ENCODE measurements at regions not wholly inside any gene's neighbourhood (a gene's known extent, or its start where the extent isn't known, plus 50 kb on each side); places are given as distances from the start of the nearest gene placed in this dataset.

- no peak for DNase-seq (ENCODE audit: low spot score)
- in situ Hi-C loops (cut with MboI; ENCODE audit: low pct_unique_long_range_greater_than_20kb, low sequenced_read_pairs, unreplicated experiment): no loop called here
- no peak for TF ChIP-seq CTCF (IDR thresholded peaks at IDR 0.05; ENCODE audit: extremely low read depth, insufficient read depth, missing control alignments)
Observed at GRCh38 chr18:41724195-41724594, 230.8 kb upstream of the PIK3C3 start.

GRCh38 chr18:41721103-41721790, 233.8 kb upstream of the PIK3C3 start:
- in situ Hi-C loops (cut with MboI; ENCODE audit: low pct_unique_long_range_greater_than_20kb, low sequenced_read_pairs, unreplicated experiment): no loop called here
- no peak for TF ChIP-seq CTCF (IDR thresholded peaks at IDR 0.05; ENCODE audit: extremely low read depth, insufficient read depth, missing control alignments)
- no peak for DNase-seq (ENCODE audit: low spot score)

GRCh38 chr18:41720226-41720625, 234.8 kb upstream of the PIK3C3 start:
- no peak for TF ChIP-seq CTCF (IDR thresholded peaks at IDR 0.05; ENCODE audit: extremely low read depth, insufficient read depth, missing control alignments)
- in situ Hi-C loops (cut with MboI; ENCODE audit: low pct_unique_long_range_greater_than_20kb, low sequenced_read_pairs, unreplicated experiment): no loop called here
- DNase-seq (ENCODE audit: low spot score): no peak

- no peak for DNase-seq (ENCODE audit: low spot score)
- in situ Hi-C loops (cut with MboI; ENCODE audit: low pct_unique_long_range_greater_than_20kb, low sequenced_read_pairs, unreplicated experiment): no loop called here
- no peak for TF ChIP-seq CTCF (IDR thresholded peaks at IDR 0.05; ENCODE audit: extremely low read depth, insufficient read depth, missing control alignments)
Observed at GRCh38 chr18:41719808-41720207, 235.2 kb upstream of the PIK3C3 start.

- no peak for DNase-seq (ENCODE audit: low spot score)
- in situ Hi-C loops (cut with MboI; ENCODE audit: low pct_unique_long_range_greater_than_20kb, low sequenced_read_pairs, unreplicated experiment): no loop called here
- TF ChIP-seq CTCF (IDR thresholded peaks at IDR 0.05; ENCODE audit: extremely low read depth, insufficient read depth, missing control alignments): no peak
Observed at GRCh38 chr18:41714872-41715271, 240.2 kb upstream of the PIK3C3 start.

GRCh38 chr18:41713969-41714825, 240.8 kb upstream of the PIK3C3 start:
- DNase-seq (ENCODE audit: low spot score): no peak
- in situ Hi-C loops (cut with MboI; ENCODE audit: low pct_unique_long_range_greater_than_20kb, low sequenced_read_pairs, unreplicated experiment): no loop called here
- TF ChIP-seq CTCF (IDR thresholded peaks at IDR 0.05; ENCODE audit: extremely low read depth, insufficient read depth, missing control alignments): no peak
